Heart left ventricle (tissue), 13 donors: ENCODE measurements at regions not wholly inside any gene's neighbourhood (a gene's known extent, or its start where the extent isn't known, plus 50 kb on each side); places are given as distances from the start of the nearest gene placed in this dataset.

Experiments used
- POLR2A ChIP-seq, 2 donors: fragments of 450-650 bp; IDR thresholded peaks; one replicate each; pipeline ENCODE4 v1.6.1; 2017; ENCODE audit warnings: antibody characterized with exemption in 2 of 2, mild to moderate bottlenecking in 2 of 2, moderate library complexity in 2 of 2
- TF ChIP-seq, protein P1 (sequence below), 12 donors: fragments of 200-600 bp; sonication (generic) in 4 of 12; IDR thresholded peaks; one replicate each; pipeline versions ENCODE4 v1.5.0 to v1.8.0; 2018 to 2022; ENCODE audit warnings: antibody characterized with exemption in 12 of 12, mild to moderate bottlenecking in 5 of 12
- donor health status: ischemic (EF 13 %, LVEDD 7.1; RV severe dilation, severe dysfunction).
- donor health status: DM: no; HTN: yes; CAD: no.
- donor health status: DM: no; HTN: no; CAD: no.
- donor health status: ischemic (EF 25% LVEDD 6.9; RV normal size, moderate dysfunction).
- donor health status: ischemic (EF 25% LVEDD 5.7; RV mildly dilated, moderate dysfunction).
- donor health status: ischemic (EF 35%, LVEDD 5.7; RV mildly dilated, moderate dysfunction).
- donor health status: nonischemic (EF 11% LVEDD 7.7; RV severe dilation, severe dysfunction).
- donor health status: DM: yes; HTN: yes; CAD: no.
- donor health status: PGD.
- donor health status: ischemic (EF 29% LVEDD 5.4; RV normal size, mild dysfunction).
- donor health status: nonischemic (EF 23%, LVEDD 6.1; RV moderate dilation, normal function).

DNA sequence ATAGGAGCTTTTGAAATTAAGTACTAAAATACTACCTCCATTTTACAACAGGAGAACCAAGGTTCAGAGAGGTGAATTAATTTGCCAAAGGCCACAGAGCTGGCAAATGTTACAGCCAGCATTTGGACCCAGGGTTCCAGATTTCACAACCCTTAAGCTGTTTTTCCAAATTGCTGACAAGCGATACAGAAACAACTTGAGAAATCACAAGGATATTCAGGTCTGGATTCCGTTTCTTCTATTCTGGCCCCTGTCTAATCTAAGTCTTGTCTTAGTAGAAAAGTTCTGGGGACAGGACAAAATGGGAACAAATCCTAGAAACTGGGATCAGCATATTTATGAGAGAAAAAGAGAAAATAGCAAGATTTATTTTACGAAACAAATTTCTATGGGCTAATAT lies 103.1 kb upstream of the PRLR start:
- TF ChIP-seq, protein P1, sequence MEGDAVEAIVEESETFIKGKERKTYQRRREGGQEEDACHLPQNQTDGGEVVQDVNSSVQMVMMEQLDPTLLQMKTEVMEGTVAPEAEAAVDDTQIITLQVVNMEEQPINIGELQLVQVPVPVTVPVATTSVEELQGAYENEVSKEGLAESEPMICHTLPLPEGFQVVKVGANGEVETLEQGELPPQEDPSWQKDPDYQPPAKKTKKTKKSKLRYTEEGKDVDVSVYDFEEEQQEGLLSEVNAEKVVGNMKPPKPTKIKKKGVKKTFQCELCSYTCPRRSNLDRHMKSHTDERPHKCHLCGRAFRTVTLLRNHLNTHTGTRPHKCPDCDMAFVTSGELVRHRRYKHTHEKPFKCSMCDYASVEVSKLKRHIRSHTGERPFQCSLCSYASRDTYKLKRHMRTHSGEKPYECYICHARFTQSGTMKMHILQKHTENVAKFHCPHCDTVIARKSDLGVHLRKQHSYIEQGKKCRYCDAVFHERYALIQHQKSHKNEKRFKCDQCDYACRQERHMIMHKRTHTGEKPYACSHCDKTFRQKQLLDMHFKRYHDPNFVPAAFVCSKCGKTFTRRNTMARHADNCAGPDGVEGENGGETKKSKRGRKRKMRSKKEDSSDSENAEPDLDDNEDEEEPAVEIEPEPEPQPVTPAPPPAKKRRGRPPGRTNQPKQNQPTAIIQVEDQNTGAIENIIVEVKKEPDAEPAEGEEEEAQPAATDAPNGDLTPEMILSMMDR (IDR thresholded peaks at IDR 0.05), result no peak
- no peak for TF ChIP-seq POLR2A (IDR thresholded peaks at IDR 0.05)
